ENCODE measurements at regions not wholly inside any gene's neighbourhood (a gene's known extent, or its start where the extent isn't known, plus 50 kb on each side); places are given as distances from the start of the nearest gene placed in this dataset.

GRCh38 chr6:153698637-153699036 lies 340.4 kb upstream of the OPRM1 start:
- H4K20me1 ChIP-seq (replicated peaks; ENCODE audit: control insufficient read depth, insufficient read depth, low read length): no peaks in the 10 kb centered on the region
- no peaks in the 10 kb centered on the region for H3K36me3 ChIP-seq (ENCODE audit: control insufficient read depth, insufficient read depth, low read length)
- BruUV-seq (replicated peaks): no TSS peak
- no peak for ATAC-seq
- H3K27me3 ChIP-seq (ENCODE audit: control insufficient read depth in 2 of 2, insufficient read depth in 2 of 2, low read length in 2 of 2): no peaks in the 10 kb centered on the region
- H3K4me2 ChIP-seq (ENCODE audit: insufficient read depth, low read length): no peak overlapping the region
- H2AFZ ChIP-seq (ENCODE audit: low read depth, low read length): no peak overlapping the region
- in situ Hi-C loops (cut with MboI): no loop called here
- no peaks in the 10 kb centered on the region for H3K9me1 ChIP-seq (ENCODE audit: control insufficient read depth, insufficient read depth, low read length)
- H3K4me1 ChIP-seq (replicated peaks in 1 of 2; ENCODE audit: control insufficient read depth in 2 of 2, insufficient read depth in 2 of 2, low read length in 2 of 2): no peaks in the 10 kb centered on the region
- intact Hi-C loops (cut with micrococcal nuclease): no loop called here
- no peak for FAIRE-seq
- H3K4me3 ChIP-seq: no peak overlapping the region
- WGBS (ENCODE audit: insufficient coverage, low coverage, missing lambda C conversion rate): 2% methylated on average over 2 of the region's 2 CpGs
- TF ChIP-seq ZNF282 (CRISPR knock-in tag; IDR thresholded peaks at IDR 0.05) (no peak), MCM3 (IDR thresholded peaks at IDR 0.05) (no peak), PHF20 (IDR thresholded peaks at IDR 0.05; ENCODE audit: partially characterized antibody) (no peak), USF2 (CRISPR knock-in tag; IDR thresholded peaks at IDR 0.05) (no peak), SAP30 (IDR thresholded peaks at IDR 0.05; ENCODE audit: borderline replicate concordance, insufficient read depth, low read depth, low read length, poor library complexity, severe bottlenecking) (no peak), ZMIZ1 (IDR thresholded peaks at IDR 0.05; ENCODE audit: low read depth in 2 of 2, low read length in 2 of 2) (no peak)
- CTCF ChIA-PET (ENCODE audit: low intra/inter-chr PET ratio): no interaction called here
- H3K9ac ChIP-seq (ENCODE audit: insufficient read depth in 1 of 2, low read depth in 2 of 2, low read length in 2 of 2): no peak overlapping the region
- POLR2A ChIA-PET: no interaction called here
- H3K9me3 ChIP-seq (replicated peaks; ENCODE audit: control insufficient read depth, insufficient read depth, low read depth, low read length): no peaks in the 10 kb centered on the region
- H3K79me2 ChIP-seq (ENCODE audit: control insufficient read depth, insufficient read depth, low read length): no peaks in the 10 kb centered on the region
- no peak for DNase-seq (ENCODE audit: extremely low read depth in 1 of 4, low spot score in 3 of 4)
- H3K27ac ChIP-seq (ENCODE audit: extremely low read depth, low read depth, low read length): no peak overlapping the region
